Liver (tissue), 8 donors: ENCODE measurements at regions not wholly inside any gene's neighbourhood (a gene's known extent, or its start where the extent isn't known, plus 50 kb on each side); places are given as distances from the start of the nearest gene placed in this dataset.

Experiments
- DNase-seq: peaks from one replicate; pipeline ENCODE4 v3.0.0-alpha.2; 2017; ENCODE audit warnings: low spot score
- H3K27ac ChIP-seq, 2 donors: one replicate each; pipeline ENCODE4 v1.7.0; 2013; ENCODE audit warnings: inconsistent platforms in 2 of 2, low read length in 2 of 2, control low read depth in 1 of 2, low read depth in 1 of 2, mild to moderate bottlenecking in 1 of 2
- H3K27me3 ChIP-seq, 4 donors: one replicate each; pipeline versions ENCODE4 v1.6.1 to v1.7.0; 2013; ENCODE audit warnings: low read length in 3 of 4, inconsistent platforms in 1 of 4, mild to moderate bottlenecking in 1 of 4, moderate library complexity in 1 of 4; ENCODE audit not compliant: control insufficient read depth in 4 of 4, insufficient read depth in 4 of 4
- H3K36me3 ChIP-seq, 4 donors: one replicate each; pipeline versions ENCODE4 v1.6.1 to v1.7.0; 2013; ENCODE audit warnings: low read length in 3 of 4, mild to moderate bottlenecking in 3 of 4, low read depth in 1 of 4, moderate library complexity in 1 of 4; ENCODE audit not compliant: control insufficient read depth in 4 of 4, insufficient read depth in 3 of 4
- H3K4me1 ChIP-seq, 4 donors: one replicate each; pipeline versions ENCODE4 v1.6.1 to v1.7.0; 2013; ENCODE audit warnings: low read length in 3 of 4, mild to moderate bottlenecking in 3 of 4, moderate library complexity in 1 of 4; ENCODE audit not compliant: control insufficient read depth in 4 of 4, insufficient read depth in 4 of 4
- H3K4me3 ChIP-seq, 3 donors: one replicate each; pipeline versions ENCODE4 v1.6.1 to v1.7.0; 2013; ENCODE audit warnings: low read length in 3 of 3, control low read depth in 1 of 3, low read depth in 1 of 3, mild to moderate bottlenecking in 1 of 3
- H3K9ac ChIP-seq, 2 donors: one replicate each; pipeline ENCODE4 v1.7.0; 2013; ENCODE audit warnings: low read length in 2 of 2, mild to moderate bottlenecking in 2 of 2, moderate library complexity in 2 of 2, control low read depth in 1 of 2, low read depth in 1 of 2
- H3K9me3 ChIP-seq, 4 donors: one replicate each; pipeline versions ENCODE4 v1.6.1 to v1.7.0; 2013; ENCODE audit warnings: low read length in 3 of 4; ENCODE audit not compliant: control insufficient read depth in 4 of 4
- EGR1 ChIP-seq, 2 donors: IDR thresholded peaks; 2 replicates each; pipeline ENCODE4 v1.6.1; 2016 to 2018; ENCODE audit warnings: antibody characterized with exemption in 2 of 2, low read depth in 2 of 2
- FOXA1 ChIP-seq: IDR thresholded peaks from 2 replicates; pipeline ENCODE4 v1.6.1; 2016; ENCODE audit warnings: antibody characterized with exemption
- FOXA2 ChIP-seq: IDR thresholded peaks from 2 replicates; pipeline ENCODE4 v1.6.1; 2016; ENCODE audit warnings: antibody characterized with exemption
- GABPA ChIP-seq, 2 donors: IDR thresholded peaks in 1 of 2; conservative IDR thresholded peaks in 1 of 2; 2 replicates each; pipeline ENCODE4 v1.6.1; 2016; ENCODE audit warnings: antibody characterized with exemption in 2 of 2, mild to moderate bottlenecking in 1 of 2, moderate library complexity in 1 of 2
- HNF4A ChIP-seq, 2 donors: conservative IDR thresholded peaks; 2 replicates each; pipeline ENCODE4 v1.6.1; 2016; ENCODE audit warnings: antibody characterized with exemption in 2 of 2, mild to moderate bottlenecking in 2 of 2
- HNF4G ChIP-seq: IDR thresholded peaks from 2 replicates; pipeline ENCODE4 v1.6.1; 2016; ENCODE audit warnings: antibody characterized with exemption
- JUND ChIP-seq, 2 donors: IDR thresholded peaks; 2 replicates each; pipeline ENCODE4 v1.6.1; 2016; ENCODE audit warnings: antibody characterized with exemption in 2 of 2
- NR2F2 ChIP-seq: IDR thresholded peaks from 2 replicates; pipeline ENCODE4 v1.6.1; 2016; ENCODE audit warnings: antibody characterized with exemption
- RAD21 ChIP-seq, 2 donors: IDR thresholded peaks; 2 replicates each; pipeline ENCODE4 v1.6.1; 2016; ENCODE audit warnings: antibody characterized with exemption in 2 of 2, mild to moderate bottlenecking in 2 of 2
- RXRA ChIP-seq, 2 donors: IDR thresholded peaks; 2 replicates each; pipeline ENCODE4 v1.6.1; 2017 to 2018; ENCODE audit warnings: antibody characterized with exemption in 2 of 2, mild to moderate bottlenecking in 1 of 2
- SP1 ChIP-seq: IDR thresholded peaks from 2 replicates; pipeline ENCODE4 v1.6.1; 2018; ENCODE audit warnings: antibody characterized with exemption, mild to moderate bottlenecking
- TAF1 ChIP-seq: conservative IDR thresholded peaks from 2 replicates; pipeline ENCODE4 v1.6.1; 2016; ENCODE audit warnings: antibody characterized with exemption, mild to moderate bottlenecking
- YY1 ChIP-seq: IDR thresholded peaks from 2 replicates; pipeline ENCODE4 v1.6.1; 2016; ENCODE audit warnings: antibody characterized with exemption, mild to moderate bottlenecking
- WGBS: extraction: QIAGEN DNeasy Blood & Tissue Kit; methylation state at CpG from one replicate; pipeline ENCODE4 v1.1.7; 2013; 5-methylcytosine and 5-hydroxymethylcytosine counted together
- TF ChIP-seq, protein P1 (sequence below): IDR thresholded peaks from 2 replicates; pipeline ENCODE4 v1.6.1; 2016; ENCODE audit warnings: antibody characterized with exemption
- TF ChIP-seq, protein P2 (sequence below): IDR thresholded peaks from 2 replicates; pipeline ENCODE4 v1.6.1; 2016; ENCODE audit warnings: antibody characterized with exemption
- TF ChIP-seq, protein P3 (sequence below): IDR thresholded peaks from 2 replicates; pipeline ENCODE4 v1.6.1; 2016; ENCODE audit warnings: antibody characterized with exemption
- TF ChIP-seq, protein P4 (sequence below): fragments of 150-350 bp; IDR thresholded peaks from 2 replicates; pipeline ENCODE4 v1.5.1; 2017; ENCODE audit warnings: improper control_type of control experiment, low read depth, low read length; ENCODE audit not compliant: missing input control
- TF ChIP-seq, protein P5 (sequence below): IDR thresholded peaks from 2 replicates; pipeline ENCODE4 v1.6.1; 2016; ENCODE audit warnings: antibody characterized with exemption, mild to moderate bottlenecking
- donor health status: healthy.
- donor health status: healthy.
- donor health status: healthy.
- donor health status: healthy.
- donor health status: healthy.

DNA sequence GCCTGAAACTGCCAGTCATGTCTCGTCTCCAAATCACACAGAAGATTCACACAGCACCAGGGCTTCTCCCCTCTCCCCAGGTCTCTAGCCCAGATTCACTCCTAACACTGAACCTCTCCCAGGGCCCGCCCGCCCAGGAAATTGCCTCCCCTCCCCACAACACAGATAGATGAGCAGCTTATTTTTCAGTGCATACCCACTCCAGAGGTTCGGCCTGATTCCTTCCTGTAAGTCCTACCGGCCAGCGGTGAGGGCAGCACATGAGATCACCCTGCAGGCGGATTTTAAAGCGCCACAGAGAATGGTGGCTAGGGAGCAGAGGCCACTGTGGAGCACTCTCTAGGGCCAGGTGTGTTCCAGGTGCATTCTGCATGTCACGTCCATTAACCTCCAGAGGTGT, 301.8 kb downstream of the IRF8 start:
- Histone ChIP-seq H3K4me3 (no peak overlapping the region), H3K27ac (no peak overlapping the region), H3K36me3 (no peaks in the 10 kb centered on the region), H3K4me1 (no peaks in the 10 kb centered on the region), H3K9ac (no peak overlapping the region), H3K9me3 (no peaks in the 10 kb centered on the region), H3K27me3 (peaks cover 2 to 8% (median 7%) of the 10 kb centered on the region in 4 donors)
- TF ChIP-seq, protein P1, sequence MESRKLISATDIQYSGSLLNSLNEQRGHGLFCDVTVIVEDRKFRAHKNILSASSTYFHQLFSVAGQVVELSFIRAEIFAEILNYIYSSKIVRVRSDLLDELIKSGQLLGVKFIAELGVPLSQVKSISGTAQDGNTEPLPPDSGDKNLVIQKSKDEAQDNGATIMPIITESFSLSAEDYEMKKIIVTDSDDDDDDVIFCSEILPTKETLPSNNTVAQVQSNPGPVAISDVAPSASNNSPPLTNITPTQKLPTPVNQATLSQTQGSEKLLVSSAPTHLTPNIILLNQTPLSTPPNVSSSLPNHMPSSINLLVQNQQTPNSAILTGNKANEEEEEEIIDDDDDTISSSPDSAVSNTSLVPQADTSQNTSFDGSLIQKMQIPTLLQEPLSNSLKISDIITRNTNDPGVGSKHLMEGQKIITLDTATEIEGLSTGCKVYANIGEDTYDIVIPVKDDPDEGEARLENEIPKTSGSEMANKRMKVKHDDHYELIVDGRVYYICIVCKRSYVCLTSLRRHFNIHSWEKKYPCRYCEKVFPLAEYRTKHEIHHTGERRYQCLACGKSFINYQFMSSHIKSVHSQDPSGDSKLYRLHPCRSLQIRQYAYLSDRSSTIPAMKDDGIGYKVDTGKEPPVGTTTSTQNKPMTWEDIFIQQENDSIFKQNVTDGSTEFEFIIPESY = no peak
- TF ChIP-seq RAD21 (IDR thresholded peaks at IDR 0.05) = no peak
- no peak for TF ChIP-seq NR2F2
- TF ChIP-seq HNF4G = no peak
- TF ChIP-seq FOXA1 = no peak
- TF ChIP-seq RXRA (IDR thresholded peaks at IDR 0.05) = no peak
- no peak for TF ChIP-seq HNF4A (conservative IDR thresholded peaks at IDR 0.05)
- no peak for TF ChIP-seq YY1
- TF ChIP-seq, protein P2, sequence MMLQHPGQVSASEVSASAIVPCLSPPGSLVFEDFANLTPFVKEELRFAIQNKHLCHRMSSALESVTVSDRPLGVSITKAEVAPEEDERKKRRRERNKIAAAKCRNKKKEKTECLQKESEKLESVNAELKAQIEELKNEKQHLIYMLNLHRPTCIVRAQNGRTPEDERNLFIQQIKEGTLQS = no peak
- TF ChIP-seq SP1 = no peak
- DNase-seq = no peak
- 55% methylated on average over 9 of the region's 9 CpGs for WGBS

DNA sequence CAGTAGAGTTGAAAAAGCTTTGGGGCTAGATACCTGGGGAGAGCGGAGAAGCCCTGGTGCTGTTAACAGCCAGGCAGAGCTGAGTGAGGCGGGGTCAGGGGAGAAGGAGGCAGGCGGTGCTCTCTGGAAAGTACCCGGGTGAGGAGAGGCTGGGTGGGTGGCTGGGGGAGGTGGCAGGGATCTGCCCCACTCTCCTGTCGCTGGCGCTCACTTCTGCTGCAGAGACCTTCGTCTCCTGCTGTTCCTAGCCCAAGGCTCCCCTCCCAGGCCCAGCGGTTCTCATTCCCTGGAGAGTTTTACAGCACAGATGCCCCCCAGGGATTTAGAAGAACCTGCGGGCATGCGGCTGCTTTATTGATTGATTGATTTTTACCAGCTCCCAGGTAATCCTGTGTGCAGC, 302.8 kb downstream of the IRF8 start:
- no peak overlapping the region for H3K4me3 ChIP-seq
- WGBS = 37% methylated on average over 10 of the region's 10 CpGs
- TF ChIP-seq, protein P1 = no peak
- TF ChIP-seq, protein P3, sequence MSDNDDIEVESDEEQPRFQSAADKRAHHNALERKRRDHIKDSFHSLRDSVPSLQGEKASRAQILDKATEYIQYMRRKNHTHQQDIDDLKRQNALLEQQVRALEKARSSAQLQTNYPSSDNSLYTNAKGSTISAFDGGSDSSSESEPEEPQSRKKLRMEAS = no peak
- no peak for TF ChIP-seq FOXA1
- peaks cover 2 to 8% (median 5%) of the 10 kb centered on the region in 4 donors for H3K27me3 ChIP-seq
- H3K9me3 ChIP-seq = no peaks in the 10 kb centered on the region
- no peaks in the 10 kb centered on the region for H3K36me3 ChIP-seq
- DNase-seq = no peak
- H3K27ac ChIP-seq = no peak overlapping the region
- no peaks in the 10 kb centered on the region for H3K4me1 ChIP-seq
- no peak overlapping the region for H3K9ac ChIP-seq

DNA sequence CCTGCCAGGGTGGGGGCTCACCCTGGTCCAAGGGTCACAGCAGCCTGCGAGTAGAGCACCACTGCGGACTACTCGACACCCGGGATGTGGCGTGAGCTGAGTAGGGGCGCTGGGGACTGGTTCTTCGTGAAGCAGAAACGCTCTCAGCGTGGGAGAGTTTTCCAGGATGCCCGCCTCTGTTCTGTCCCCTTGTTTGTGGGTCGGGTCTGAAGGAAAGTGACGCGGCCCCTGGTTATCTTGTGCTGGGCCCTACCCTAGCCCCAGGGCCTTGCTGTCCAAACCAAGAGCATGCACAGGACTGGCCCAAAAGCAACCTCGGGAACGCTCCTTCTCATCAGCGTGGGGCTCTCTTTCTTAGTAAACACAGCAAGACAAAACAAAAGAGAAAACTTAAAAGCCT, 303.3 kb downstream of the IRF8 start:
- Histone ChIP-seq H3K4me3 (no peak overlapping the region), H3K27me3 (peaks cover 2 to 8% (median 5%) of the 10 kb centered on the region in 4 donors), H3K9me3 (no peaks in the 10 kb centered on the region), H3K36me3 (no peaks in the 10 kb centered on the region), H3K4me1 (no peaks in the 10 kb centered on the region), H3K9ac (no peak overlapping the region), H3K27ac (no peak overlapping the region)
- no peak for DNase-seq
- WGBS = 60% methylated on average over 16 of the region's 16 CpGs
- no peak for TF ChIP-seq JUND (IDR thresholded peaks at IDR 0.05)
- TF ChIP-seq, protein P3 = no peak
- TF ChIP-seq, protein P4, sequence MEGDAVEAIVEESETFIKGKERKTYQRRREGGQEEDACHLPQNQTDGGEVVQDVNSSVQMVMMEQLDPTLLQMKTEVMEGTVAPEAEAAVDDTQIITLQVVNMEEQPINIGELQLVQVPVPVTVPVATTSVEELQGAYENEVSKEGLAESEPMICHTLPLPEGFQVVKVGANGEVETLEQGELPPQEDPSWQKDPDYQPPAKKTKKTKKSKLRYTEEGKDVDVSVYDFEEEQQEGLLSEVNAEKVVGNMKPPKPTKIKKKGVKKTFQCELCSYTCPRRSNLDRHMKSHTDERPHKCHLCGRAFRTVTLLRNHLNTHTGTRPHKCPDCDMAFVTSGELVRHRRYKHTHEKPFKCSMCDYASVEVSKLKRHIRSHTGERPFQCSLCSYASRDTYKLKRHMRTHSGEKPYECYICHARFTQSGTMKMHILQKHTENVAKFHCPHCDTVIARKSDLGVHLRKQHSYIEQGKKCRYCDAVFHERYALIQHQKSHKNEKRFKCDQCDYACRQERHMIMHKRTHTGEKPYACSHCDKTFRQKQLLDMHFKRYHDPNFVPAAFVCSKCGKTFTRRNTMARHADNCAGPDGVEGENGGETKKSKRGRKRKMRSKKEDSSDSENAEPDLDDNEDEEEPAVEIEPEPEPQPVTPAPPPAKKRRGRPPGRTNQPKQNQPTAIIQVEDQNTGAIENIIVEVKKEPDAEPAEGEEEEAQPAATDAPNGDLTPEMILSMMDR = no peak
- no peak for TF ChIP-seq GABPA (IDR thresholded peaks at IDR 0.05 in 1 of 2, conservative IDR thresholded peaks at IDR 0.05 in 1 of 2)
- TF ChIP-seq FOXA1 = no peak
- no peak for TF ChIP-seq FOXA2
- no peak for TF ChIP-seq SP1
- no peak for TF ChIP-seq HNF4G
- no peak for TF ChIP-seq TAF1
- no peak for TF ChIP-seq EGR1 (IDR thresholded peaks at IDR 0.05; ENCODE audit: low read depth in 2 of 2)
- TF ChIP-seq, protein P2 = no peak
- TF ChIP-seq, protein P5, sequence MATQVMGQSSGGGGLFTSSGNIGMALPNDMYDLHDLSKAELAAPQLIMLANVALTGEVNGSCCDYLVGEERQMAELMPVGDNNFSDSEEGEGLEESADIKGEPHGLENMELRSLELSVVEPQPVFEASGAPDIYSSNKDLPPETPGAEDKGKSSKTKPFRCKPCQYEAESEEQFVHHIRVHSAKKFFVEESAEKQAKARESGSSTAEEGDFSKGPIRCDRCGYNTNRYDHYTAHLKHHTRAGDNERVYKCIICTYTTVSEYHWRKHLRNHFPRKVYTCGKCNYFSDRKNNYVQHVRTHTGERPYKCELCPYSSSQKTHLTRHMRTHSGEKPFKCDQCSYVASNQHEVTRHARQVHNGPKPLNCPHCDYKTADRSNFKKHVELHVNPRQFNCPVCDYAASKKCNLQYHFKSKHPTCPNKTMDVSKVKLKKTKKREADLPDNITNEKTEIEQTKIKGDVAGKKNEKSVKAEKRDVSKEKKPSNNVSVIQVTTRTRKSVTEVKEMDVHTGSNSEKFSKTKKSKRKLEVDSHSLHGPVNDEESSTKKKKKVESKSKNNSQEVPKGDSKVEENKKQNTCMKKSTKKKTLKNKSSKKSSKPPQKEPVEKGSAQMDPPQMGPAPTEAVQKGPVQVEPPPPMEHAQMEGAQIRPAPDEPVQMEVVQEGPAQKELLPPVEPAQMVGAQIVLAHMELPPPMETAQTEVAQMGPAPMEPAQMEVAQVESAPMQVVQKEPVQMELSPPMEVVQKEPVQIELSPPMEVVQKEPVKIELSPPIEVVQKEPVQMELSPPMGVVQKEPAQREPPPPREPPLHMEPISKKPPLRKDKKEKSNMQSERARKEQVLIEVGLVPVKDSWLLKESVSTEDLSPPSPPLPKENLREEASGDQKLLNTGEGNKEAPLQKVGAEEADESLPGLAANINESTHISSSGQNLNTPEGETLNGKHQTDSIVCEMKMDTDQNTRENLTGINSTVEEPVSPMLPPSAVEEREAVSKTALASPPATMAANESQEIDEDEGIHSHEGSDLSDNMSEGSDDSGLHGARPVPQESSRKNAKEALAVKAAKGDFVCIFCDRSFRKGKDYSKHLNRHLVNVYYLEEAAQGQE = no peak
